ENCODE measurements at regions not wholly inside any gene's neighbourhood (a gene's known extent, or its start where the extent isn't known, plus 50 kb on each side); places are given as distances from the start of the nearest gene placed in this dataset.

DNA sequence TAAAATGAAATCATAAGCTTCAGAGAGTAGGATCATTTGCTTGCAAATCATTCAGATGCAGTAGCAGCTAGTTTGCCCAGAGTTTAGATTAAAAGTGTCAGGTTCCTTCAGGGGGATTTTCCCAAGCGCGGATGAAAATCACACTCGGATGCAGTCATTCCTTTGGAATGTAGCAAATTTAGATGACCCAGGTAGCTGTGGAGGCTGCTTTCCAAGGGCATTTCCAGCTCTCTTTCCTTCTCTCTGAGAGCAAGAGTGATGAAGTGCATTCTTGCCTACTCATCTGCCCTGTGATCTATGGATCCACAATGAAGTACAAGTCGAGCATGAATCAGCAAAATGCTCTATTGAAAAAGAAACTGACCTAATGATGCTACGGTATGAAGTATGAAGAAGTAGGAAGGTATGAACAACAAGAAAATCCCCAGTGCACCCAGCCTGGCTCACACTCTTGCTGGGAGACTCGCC is 200.2 kb downstream of the PLK2 start:
- ATAC-seq (ENCODE audit: low FRiP score in 2 of 2) (no peak), DNase-seq (no peak)
- no peak overlapping the region for H3K27ac ChIP-seq
- H3K27me3 ChIP-seq = no peaks in the 10 kb centered on the region
- H3K9me3 ChIP-seq = no peaks in the 10 kb centered on the region
- H3K4me3 ChIP-seq = no peak overlapping the region
- H3K36me3 ChIP-seq = no peaks in the 10 kb centered on the region
- 47 to 50% methylated on average over 6 of the region's 6 CpGs for WGBS, 2 donors
- no peak for TF ChIP-seq POLR2A (IDR thresholded peaks at IDR 0.05)
- TF ChIP-seq, protein P1, sequence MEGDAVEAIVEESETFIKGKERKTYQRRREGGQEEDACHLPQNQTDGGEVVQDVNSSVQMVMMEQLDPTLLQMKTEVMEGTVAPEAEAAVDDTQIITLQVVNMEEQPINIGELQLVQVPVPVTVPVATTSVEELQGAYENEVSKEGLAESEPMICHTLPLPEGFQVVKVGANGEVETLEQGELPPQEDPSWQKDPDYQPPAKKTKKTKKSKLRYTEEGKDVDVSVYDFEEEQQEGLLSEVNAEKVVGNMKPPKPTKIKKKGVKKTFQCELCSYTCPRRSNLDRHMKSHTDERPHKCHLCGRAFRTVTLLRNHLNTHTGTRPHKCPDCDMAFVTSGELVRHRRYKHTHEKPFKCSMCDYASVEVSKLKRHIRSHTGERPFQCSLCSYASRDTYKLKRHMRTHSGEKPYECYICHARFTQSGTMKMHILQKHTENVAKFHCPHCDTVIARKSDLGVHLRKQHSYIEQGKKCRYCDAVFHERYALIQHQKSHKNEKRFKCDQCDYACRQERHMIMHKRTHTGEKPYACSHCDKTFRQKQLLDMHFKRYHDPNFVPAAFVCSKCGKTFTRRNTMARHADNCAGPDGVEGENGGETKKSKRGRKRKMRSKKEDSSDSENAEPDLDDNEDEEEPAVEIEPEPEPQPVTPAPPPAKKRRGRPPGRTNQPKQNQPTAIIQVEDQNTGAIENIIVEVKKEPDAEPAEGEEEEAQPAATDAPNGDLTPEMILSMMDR (IDR thresholded peaks at IDR 0.05) = no peak
- H3K4me1 ChIP-seq = peaks cover 0 to 2% (median 0%) of the 10 kb centered on the region in 4 donors

DNA sequence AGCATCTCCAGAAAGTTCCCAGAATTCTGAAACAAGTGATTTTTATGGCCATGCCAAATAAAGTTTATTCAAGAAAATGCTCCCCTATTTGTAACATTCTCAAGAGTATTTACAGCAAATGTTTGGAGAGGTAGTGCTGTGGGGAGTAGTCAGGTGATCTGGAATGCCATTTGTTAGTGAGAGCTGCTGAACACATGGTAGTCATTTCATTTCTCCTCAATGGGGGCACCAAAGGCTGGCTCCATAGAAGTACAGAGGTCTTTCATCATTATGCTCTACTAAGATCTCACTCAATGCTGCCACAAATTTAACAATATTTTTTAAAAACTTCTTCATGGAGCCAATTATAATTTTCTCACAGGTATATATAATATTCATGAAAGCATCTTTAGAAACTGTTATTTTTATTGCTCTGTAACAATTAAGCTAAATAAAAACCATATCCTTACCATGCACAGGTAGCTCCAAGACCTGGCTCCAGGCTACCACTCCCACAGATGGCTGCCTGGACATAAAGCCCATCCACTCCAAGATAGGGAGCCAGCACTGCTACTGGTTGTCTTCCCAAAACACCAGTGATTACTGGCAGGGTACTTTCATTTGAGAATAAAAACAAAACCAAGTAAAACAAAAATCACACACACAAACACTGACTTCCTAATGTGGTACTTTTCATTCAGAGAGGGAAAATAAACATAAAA is 200.8 kb downstream of the PLK2 start:
- no peak for TF ChIP-seq POLR2AphosphoS5 (IDR thresholded peaks at IDR 0.05)
- TF ChIP-seq, protein P1 (IDR thresholded peaks at IDR 0.05) = no peak
- no peak for TF ChIP-seq POLR2A (IDR thresholded peaks at IDR 0.05)
- no peak for TF ChIP-seq EP300 (IDR thresholded peaks at IDR 0.05)
- Histone ChIP-seq H3K36me3 (no peaks in the 10 kb centered on the region), H3K27me3 (no peaks in the 10 kb centered on the region), H3K4me3 (no peak overlapping the region), H3K27ac (no peak overlapping the region), H3K4me1 (peaks cover 0 to 2% (median 0%) of the 10 kb centered on the region in 4 donors), H3K9me3 (no peaks in the 10 kb centered on the region)
- no peak for DNase-seq
- no peak for ATAC-seq (ENCODE audit: low FRiP score in 2 of 2)

DNA sequence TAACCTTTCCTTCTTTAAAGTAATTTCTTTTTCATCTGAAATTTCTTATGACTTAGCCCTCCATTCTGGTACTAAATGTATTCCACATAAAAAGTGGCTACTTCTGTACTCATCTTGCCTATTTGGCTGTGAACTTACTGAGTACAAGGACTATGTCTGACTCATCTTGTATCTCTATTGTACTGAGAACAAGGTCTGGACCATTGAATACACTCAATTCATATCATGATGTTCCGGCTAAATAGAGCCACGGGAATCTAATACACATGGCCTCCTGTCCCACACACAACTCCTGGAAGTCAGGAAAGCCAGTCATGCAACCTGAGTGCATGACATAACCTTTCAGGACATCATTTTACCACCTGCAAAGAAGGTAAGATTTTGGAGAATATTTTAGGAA is 203.9 kb downstream of the PLK2 start:
- WGBS, 2 donors = 91 to 93% methylated on average over 2 of the region's 2 CpGs
- ATAC-seq (ENCODE audit: low FRiP score in 2 of 2) (no peak), DNase-seq (no peak)
- Histone ChIP-seq H3K36me3 (no peaks in the 10 kb centered on the region), H3K9me3 (no peaks in the 10 kb centered on the region), H3K27ac (no peak overlapping the region), H3K27me3 (no peaks in the 10 kb centered on the region), H3K4me1 (no peaks in the 10 kb centered on the region), H3K4me3 (no peak overlapping the region)
- TF ChIP-seq, protein P1 (IDR thresholded peaks at IDR 0.05) = no peak
- TF ChIP-seq POLR2A (IDR thresholded peaks at IDR 0.05) (no peak), EP300 (IDR thresholded peaks at IDR 0.05) (no peak), POLR2AphosphoS5 (IDR thresholded peaks at IDR 0.05) (no peak)

DNA sequence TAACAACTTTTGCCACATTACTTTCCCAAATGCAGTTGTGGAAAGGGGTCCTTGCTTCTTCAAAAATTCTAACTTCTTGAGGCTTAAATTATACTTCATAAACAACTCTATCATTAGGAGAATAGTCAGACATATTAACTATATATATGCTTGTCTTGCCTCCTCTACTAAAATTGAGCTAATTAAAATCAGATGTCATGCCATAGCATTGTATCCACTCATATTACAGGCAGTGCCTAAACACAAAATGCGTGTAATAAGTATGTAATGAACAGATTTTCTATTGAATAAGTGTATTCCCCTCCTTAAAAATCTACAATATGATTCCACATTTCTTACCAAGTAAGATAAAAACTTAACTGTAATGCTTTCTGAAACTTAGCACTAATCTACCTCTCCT is 204.5 kb downstream of the PLK2 start:
- ATAC-seq (ENCODE audit: low FRiP score in 2 of 2) = no peak
- H3K27me3 ChIP-seq = no peaks in the 10 kb centered on the region
- no peak overlapping the region for H3K4me3 ChIP-seq
- H3K9me3 ChIP-seq = no peaks in the 10 kb centered on the region
- no peaks in the 10 kb centered on the region for H3K4me1 ChIP-seq
- H3K36me3 ChIP-seq = no peaks in the 10 kb centered on the region
- DNase-seq = no peak
- WGBS, 2 donors = 88 to 94% methylated on average over 1 of the region's 1 CpG
- H3K27ac ChIP-seq = no peak overlapping the region
- TF ChIP-seq, protein P1 (IDR thresholded peaks at IDR 0.05) = no peak
- TF ChIP-seq POLR2AphosphoS5 (IDR thresholded peaks at IDR 0.05) (no peak), POLR2A (IDR thresholded peaks at IDR 0.05) (no peak), EP300 (IDR thresholded peaks at IDR 0.05) (no peak)

DNA sequence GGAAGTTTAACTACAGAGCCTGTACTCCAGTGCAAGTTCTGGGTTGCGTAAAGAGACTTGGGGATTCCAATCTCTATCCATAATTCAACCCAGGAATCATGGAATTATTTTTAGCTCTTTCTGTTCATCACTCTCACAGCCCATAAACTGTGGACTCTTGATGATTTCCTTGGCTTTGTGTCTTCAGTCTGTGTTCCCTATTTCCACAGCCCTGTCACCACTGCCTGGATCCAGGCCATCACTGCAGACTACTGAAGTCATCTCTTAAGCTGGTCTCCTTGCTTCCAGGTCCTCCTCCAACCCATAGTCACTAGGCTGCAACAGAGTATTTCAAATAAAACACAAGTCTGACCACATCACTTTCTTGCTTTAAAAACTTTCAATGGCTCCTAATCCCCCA is 211.7 kb downstream of the PLK2 start:
- no peaks in the 10 kb centered on the region for H3K36me3 ChIP-seq
- H3K27ac ChIP-seq = no peak overlapping the region
- peaks cover 0 to 21% (median 7%) of the 10 kb centered on the region in 4 donors for H3K4me1 ChIP-seq
- WGBS, 2 donors = 90 to 94% methylated on average over 1 of the region's 1 CpG
- ATAC-seq (ENCODE audit: low FRiP score in 2 of 2) (no peak), DNase-seq (no peak)
- TF ChIP-seq POLR2A (IDR thresholded peaks at IDR 0.05) (no peak), EP300 (IDR thresholded peaks at IDR 0.05) (no peak), POLR2AphosphoS5 (IDR thresholded peaks at IDR 0.05) (no peak)
- TF ChIP-seq, protein P1 (IDR thresholded peaks at IDR 0.05) = no peak
- H3K9me3 ChIP-seq = no peaks in the 10 kb centered on the region
- no peaks in the 10 kb centered on the region for H3K27me3 ChIP-seq
- no peak overlapping the region for H3K4me3 ChIP-seq
